GM23338 (cell line): ENCODE measurements at regions not wholly inside any gene's neighbourhood (a gene's known extent, or its start where the extent isn't known, plus 50 kb on each side); places are given as distances from the start of the nearest gene placed in this dataset.

Source experiments
- CREB1 ChIP-seq: fragments of 250-450 bp; sonication (Bioruptor Pico); IDR thresholded peaks from 2 replicates; pipeline ENCODE4 v1.5.0; 2020; ENCODE audit warnings: low read depth, mild to moderate bottlenecking, moderate library complexity
- CTCF ChIP-seq, 2 experiments: fragments of 200-600 bp in 1 of 2; sonication (generic) in 1 of 2; conservative IDR thresholded peaks; 2 replicates each; pipeline versions ENCODE4 v1.5.1 to v1.6.1; 2016 to 2017; ENCODE audit warnings: antibody characterized with exemption in 2 of 2, low read depth in 2 of 2, mild to moderate bottlenecking in 2 of 2, moderate library complexity in 1 of 2
- EZH2 ChIP-seq: fragments of 200-600 bp; sonication (generic); IDR thresholded peaks from one replicate; pipeline ENCODE4 v1.8.0; 2017; ENCODE audit warnings: antibody characterized with exemption, mild to moderate bottlenecking, low read depth; ENCODE audit not compliant: unreplicated experiment
- EZH2phosphoT487 ChIP-seq: fragments of 200-600 bp; sonication (generic); IDR thresholded peaks from one replicate; pipeline ENCODE4 v1.8.1; 2018; ENCODE audit warnings: antibody characterized with exemption; ENCODE audit not compliant: unreplicated experiment
- JUNB ChIP-seq: IDR thresholded peaks from one replicate; pipeline ENCODE4 v1.6.1; 2016; ENCODE audit warnings: antibody characterized with exemption; ENCODE audit not compliant: unreplicated experiment
- POLR2AphosphoS5 ChIP-seq: IDR thresholded peaks from 2 replicates; pipeline ENCODE4 v1.6.1; 2016; ENCODE audit warnings: antibody characterized with exemption, low read depth
- REST ChIP-seq: IDR thresholded peaks from one replicate; pipeline ENCODE4 v1.6.1; 2018; ENCODE audit warnings: antibody characterized with exemption; ENCODE audit not compliant: unreplicated experiment
- STAT1 ChIP-seq: IDR thresholded peaks from one replicate; pipeline ENCODE4 v1.6.1; 2016; ENCODE audit warnings: antibody characterized with exemption; ENCODE audit not compliant: unreplicated experiment
- ZNF114 ChIP-seq: fragments of 250-450 bp; sonication (Bioruptor Pico); IDR thresholded peaks from 2 replicates; pipeline ENCODE4 v1.5.0; 2020; ENCODE audit warnings: mild to moderate bottlenecking, moderate library complexity
- ZNF331 ChIP-seq: fragments of 250-450 bp; sonication (Bioruptor Pico); IDR thresholded peaks from 2 replicates; pipeline ENCODE4 v1.5.0; 2020; ENCODE audit warnings: low read depth, mild to moderate bottlenecking, moderate library complexity

GRCh38 chr15:70374096-70374495 lies 276.4 kb upstream of the TLE3 start:
- TF ChIP-seq CTCF (conservative IDR thresholded peaks at IDR 0.05; ENCODE audit: low read depth in 2 of 2) (no peak), CREB1 (CRISPR knock-in tag) (no peak), EZH2phosphoT487 (no peak), REST (no peak), POLR2AphosphoS5 (no peak), ZNF114 (CRISPR knock-in tag) (no peak), STAT1 (no peak), EZH2 (no peak), ZNF331 (CRISPR knock-in tag) (no peak), JUNB (no peak)
